Stimulated activated CD8-positive, alpha-beta memory T cell treated with anti-CD3 and anti-CD28 coated beads, Interleukin-4, amount 100 ng/mL, for 48 hours (primary cell): ENCODE measurements at regions not wholly inside any gene's neighbourhood (a gene's known extent, or its start where the extent isn't known, plus 50 kb on each side); places are given as distances from the start of the nearest gene placed in this dataset.
A peak's percentile ranks its signal among the peaks of the same experiment; 100 is the strongest.

Source experiments
- DNase-seq: peaks from one replicate; pipeline ENCODE4 v3.0.0-alpha.2; 2020

- no peak for DNase-seq
These were observed 59.7 kb upstream of the TCF20 start for GRCh38 chr22:42330170-42330569.

- DNase-seq: no peak
These were observed 59.1 kb upstream of the TCF20 start for GRCh38 chr22:42329504-42329903.

GRCh38 chr22:42328784-42329145, 58.3 kb upstream of the TCF20 start:
- no peak for DNase-seq

- peak; percentile 37 for DNase-seq
These were observed 57.8 kb upstream of the TCF20 start for GRCh38 chr22:42328130-42328783.

- no peak for DNase-seq
These were observed 57.1 kb upstream of the TCF20 start for GRCh38 chr22:42327462-42328129.

GRCh38 chr22:42326801-42327200, 56.3 kb upstream of the TCF20 start:
- DNase-seq: no peak

GRCh38 chr22:42326301-42326700, 55.8 kb upstream of the TCF20 start:
- DNase-seq: no peak

- no peak for DNase-seq
These were observed 54.7 kb upstream of the TCF20 start for GRCh38 chr22:42324990-42325710.

GRCh38 chr22:42324566-42324965, 54.1 kb upstream of the TCF20 start:
- no peak for DNase-seq

- DNase-seq: no peak
These were observed 53.5 kb upstream of the TCF20 start for GRCh38 chr22:42323971-42324370.

GRCh38 chr22:42322562-42322926, 52.1 kb upstream of the TCF20 start:
- no peak for DNase-seq

GRCh38 chr22:42321908-42322561, 51.6 kb upstream of the TCF20 start:
- no peak for DNase-seq

GRCh38 chr22:42320443-42321416, 50.3 kb upstream of the TCF20 start:
- DNase-seq: no peak
